ENCODE measurements at regions not wholly inside any gene's neighbourhood (a gene's known extent, or its start where the extent isn't known, plus 50 kb on each side); places are given as distances from the start of the nearest gene placed in this dataset.

GRCh38 chr6:14533446-14533845 is 415.9 kb downstream of the CD83 start:
- DNase-seq (ENCODE audit: low read depth), result no peak
- Histone ChIP-seq H3K36me3 (ENCODE audit: control insufficient read depth, insufficient read depth, low read length) (no peaks in the 10 kb centered on the region), H3K4me3 (ENCODE audit: low read depth, low read length) (no peak overlapping the region), H3K27me3 (ENCODE audit: control insufficient read depth, insufficient read depth, low read length) (no peaks in the 10 kb centered on the region)
- no peak for FAIRE-seq
- no peak for TF ChIP-seq CTCF (IDR thresholded peaks at IDR 0.05; ENCODE audit: insufficient read depth, low read length, severe bottlenecking)

- no peaks in the 10 kb centered on the region for H3K36me3 ChIP-seq (ENCODE audit: control insufficient read depth, insufficient read depth, low read length)
- TF ChIP-seq CTCF (IDR thresholded peaks at IDR 0.05; ENCODE audit: insufficient read depth, low read length, severe bottlenecking), result no peak
- no peaks in the 10 kb centered on the region for H3K27me3 ChIP-seq (ENCODE audit: control insufficient read depth, insufficient read depth, low read length)
- FAIRE-seq (no peak), DNase-seq (ENCODE audit: low read depth) (peak; percentile 16)
- H3K4me3 ChIP-seq (ENCODE audit: low read depth, low read length), result no peak overlapping the region
Measured at GRCh38 chr6:14537030-14537429, 419.5 kb downstream of the CD83 start.

- FAIRE-seq (no peak), DNase-seq (ENCODE audit: low read depth) (no peak)
- no peak for TF ChIP-seq CTCF (IDR thresholded peaks at IDR 0.05; ENCODE audit: insufficient read depth, low read length, severe bottlenecking)
- Histone ChIP-seq H3K36me3 (ENCODE audit: control insufficient read depth, insufficient read depth, low read length) (no peaks in the 10 kb centered on the region), H3K4me3 (ENCODE audit: low read depth, low read length) (no peak overlapping the region), H3K27me3 (ENCODE audit: control insufficient read depth, insufficient read depth, low read length) (no peaks in the 10 kb centered on the region)
Measured at GRCh38 chr6:14540276-14540675, 422.7 kb downstream of the CD83 start.

DNA sequence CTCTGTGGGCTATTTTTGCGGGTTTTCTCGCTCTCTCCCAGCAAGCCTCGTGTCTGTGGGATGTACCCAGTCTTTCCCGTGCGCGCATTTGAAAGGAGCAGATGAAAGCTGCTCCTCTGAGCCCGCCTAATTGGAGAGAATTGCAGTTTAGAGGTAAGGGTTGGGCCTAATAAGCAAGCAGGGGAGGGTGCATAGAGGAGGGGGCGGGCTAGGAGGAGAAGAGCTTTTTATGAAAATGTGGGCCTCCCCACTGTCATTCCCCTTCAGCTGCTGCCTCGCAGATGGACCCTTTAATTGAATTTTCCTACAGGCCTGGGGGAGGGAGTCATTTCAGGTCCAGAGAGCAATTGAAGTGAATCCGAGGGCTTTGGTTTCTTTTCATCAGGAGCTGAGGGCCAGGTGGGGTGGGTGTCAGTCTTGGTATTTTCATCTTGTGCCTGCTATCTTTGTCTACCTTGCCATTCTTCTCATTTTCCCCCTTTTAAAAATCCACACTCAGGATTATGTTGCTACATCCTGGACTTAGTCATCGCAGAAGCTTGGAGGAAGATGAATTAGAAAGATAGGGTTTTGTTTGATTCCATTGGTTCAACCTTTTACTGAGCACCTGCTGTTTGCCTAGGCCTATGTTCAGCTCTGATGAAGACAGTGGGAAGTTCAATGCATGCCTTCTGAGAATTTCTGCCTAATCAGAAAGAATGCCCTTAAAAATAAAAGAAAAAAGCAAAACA is 423.4 kb downstream of the CD83 start:
- H3K4me3 ChIP-seq (ENCODE audit: low read depth, low read length), result no peak overlapping the region
- no peaks in the 10 kb centered on the region for H3K27me3 ChIP-seq (ENCODE audit: control insufficient read depth, insufficient read depth, low read length)
- DNase-seq (ENCODE audit: low read depth) (peak; percentile 23), FAIRE-seq (no peak)
- no peaks in the 10 kb centered on the region for H3K36me3 ChIP-seq (ENCODE audit: control insufficient read depth, insufficient read depth, low read length)
- TF ChIP-seq CTCF (IDR thresholded peaks at IDR 0.05; ENCODE audit: insufficient read depth, low read length, severe bottlenecking), result no peak

- no peaks in the 10 kb centered on the region for H3K36me3 ChIP-seq (ENCODE audit: control insufficient read depth, insufficient read depth, low read length)
- TF ChIP-seq CTCF (IDR thresholded peaks at IDR 0.05; ENCODE audit: insufficient read depth, low read length, severe bottlenecking), result no peak
- no peaks in the 10 kb centered on the region for H3K27me3 ChIP-seq (ENCODE audit: control insufficient read depth, insufficient read depth, low read length)
- no peak overlapping the region for H3K4me3 ChIP-seq (ENCODE audit: low read depth, low read length)
- FAIRE-seq (peak; percentile 55), DNase-seq (ENCODE audit: low read depth) (peak; percentile 82)
Measured at GRCh38 chr6:14542670-14543366, 425.2 kb downstream of the CD83 start.
